ENCODE measurements at regions not wholly inside any gene's neighbourhood (a gene's known extent, or its start where the extent isn't known, plus 50 kb on each side); places are given as distances from the start of the nearest gene placed in this dataset.
"Not testable (repeated sequence)": the region's sequence is repeated elsewhere in the genome, so short reads cannot be mapped to it uniquely, and the experiment has no call there.

DNA sequence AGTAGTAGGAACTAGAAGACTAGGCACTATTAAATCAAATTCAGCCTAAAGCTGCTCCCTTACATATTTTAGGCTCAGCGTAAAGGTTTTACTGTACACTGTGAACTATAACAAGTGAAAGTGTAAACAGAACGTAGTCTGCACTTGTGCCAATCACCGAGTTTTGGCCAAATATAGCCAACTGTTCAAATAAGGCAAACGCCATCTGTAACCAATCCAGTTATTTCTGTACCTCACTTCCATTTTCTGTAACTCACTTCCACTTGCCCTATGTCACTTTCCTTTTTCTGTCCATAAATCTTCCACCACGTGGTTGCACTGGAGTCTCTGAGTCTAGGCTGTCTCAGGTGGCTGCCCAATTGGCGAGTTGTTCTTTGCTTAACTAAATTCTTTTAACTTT is 2132.2 kb downstream of the LRRC4C start:
- in situ Hi-C loops (cut with HindIII; ENCODE audit: low sequenced_read_pairs) = no loop called here
- no peak for DNase-seq (ENCODE audit: low spot score)

DNA sequence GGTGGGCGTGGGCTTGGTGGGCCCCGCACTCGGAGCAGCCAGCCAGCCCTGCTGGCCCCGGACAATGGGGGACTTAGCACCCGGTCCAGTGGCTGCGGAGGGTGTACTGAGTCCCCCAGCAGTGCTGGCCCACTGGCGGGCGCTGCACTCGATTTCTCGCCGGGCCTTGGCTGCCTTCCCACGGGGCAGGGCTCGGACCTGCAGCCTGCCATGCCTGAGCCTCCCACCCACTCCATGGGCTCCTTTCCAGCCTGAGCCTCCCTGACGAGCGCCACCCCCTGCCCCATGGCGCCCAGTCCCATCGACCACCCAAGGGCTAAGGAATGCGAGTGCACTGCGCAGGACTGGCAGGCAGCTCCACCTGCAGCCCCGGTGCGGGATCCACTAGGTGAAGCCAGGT is 2147.6 kb downstream of the LRRC4C start:
- DNase-seq (ENCODE audit: low spot score); in situ Hi-C loops (cut with HindIII; ENCODE audit: low sequenced_read_pairs): not testable (repeated sequence)

DNA sequence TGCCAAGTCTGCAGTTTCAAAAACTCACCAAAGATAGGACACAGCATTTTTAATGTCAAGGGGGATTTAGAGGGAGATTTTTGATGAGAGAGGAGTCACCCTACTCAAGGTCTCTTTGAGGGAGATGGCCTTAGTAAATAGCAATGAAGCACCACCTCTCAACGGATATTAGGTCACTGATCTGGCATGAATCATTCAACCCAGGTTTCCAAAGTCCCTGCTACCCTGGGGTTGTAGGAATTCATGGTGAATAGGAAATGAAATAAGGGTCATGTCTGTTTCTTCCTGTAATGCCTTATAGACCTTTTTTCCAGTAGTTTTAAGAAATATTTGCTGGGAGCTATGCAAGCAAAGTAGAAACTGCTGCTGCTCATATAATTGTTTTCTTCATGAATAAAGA is 2154.9 kb downstream of the LRRC4C start:
- in situ Hi-C loops (cut with HindIII; ENCODE audit: low sequenced_read_pairs) = no loop called here
- no peak for DNase-seq (ENCODE audit: low spot score)

- no peak for DNase-seq (ENCODE audit: low spot score)
- in situ Hi-C loops (cut with HindIII; ENCODE audit: low sequenced_read_pairs) = no loop called here
Observed at GRCh38 chr11:39294648-39295047, 2164.8 kb downstream of the LRRC4C start.

DNA sequence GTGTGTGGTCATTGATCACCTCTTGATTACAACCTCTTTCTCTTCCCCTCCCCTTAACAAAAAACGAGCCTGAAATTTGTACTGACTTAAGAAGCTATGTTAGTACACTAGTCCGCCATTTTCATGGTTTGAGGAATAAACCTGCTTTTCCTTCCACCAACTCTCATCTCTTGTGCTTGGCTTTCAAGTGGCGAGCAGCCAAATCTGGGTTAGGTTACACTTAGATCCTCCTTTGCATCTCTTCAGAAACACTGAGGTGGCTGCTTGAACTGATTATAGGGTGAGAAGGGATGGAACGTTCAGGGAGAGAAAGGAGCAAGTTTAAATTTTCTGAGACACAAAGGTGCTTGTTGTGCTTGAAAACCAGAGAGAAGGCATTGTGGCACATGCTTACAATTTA is 2171.4 kb downstream of the LRRC4C start:
- no peak for DNase-seq (ENCODE audit: low spot score)
- in situ Hi-C loops (cut with HindIII; ENCODE audit: low sequenced_read_pairs) = no loop called here

DNA sequence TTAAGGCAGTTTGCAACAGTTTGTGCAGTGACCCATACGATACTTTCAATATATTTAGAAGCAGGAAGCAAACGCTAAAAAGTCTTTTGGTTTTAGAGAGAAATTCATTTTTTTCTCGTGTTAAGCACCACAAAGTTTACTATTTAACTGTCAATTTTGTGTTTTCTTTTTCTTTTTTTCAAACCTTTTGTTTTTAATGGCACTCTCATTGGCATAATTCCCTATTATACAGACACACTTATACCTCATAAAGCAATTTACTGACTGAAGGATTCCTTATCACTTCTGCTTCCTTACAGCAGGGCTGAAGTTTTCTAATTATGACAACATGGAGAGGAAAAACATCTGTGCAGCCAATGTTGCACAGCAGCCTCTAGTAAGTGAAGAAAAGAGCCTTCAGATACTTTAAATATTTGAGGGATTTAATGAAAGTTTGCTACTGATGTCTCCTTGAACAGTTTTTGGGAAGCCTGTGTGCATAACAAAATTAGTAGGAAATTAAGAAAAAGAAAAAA is 2191.2 kb downstream of the LRRC4C start:
- in situ Hi-C loops (cut with HindIII; ENCODE audit: low sequenced_read_pairs) = no loop called here

GRCh38 chr11:39255648-39256047 is 2203.8 kb downstream of the LRRC4C start:
- in situ Hi-C loops (cut with HindIII; ENCODE audit: low sequenced_read_pairs) = no loop called here

More for the DNA sequence above, 2191.2 kb downstream of the LRRC4C start:
- DNase-seq (ENCODE audit: low spot score) = no peak

DNA sequence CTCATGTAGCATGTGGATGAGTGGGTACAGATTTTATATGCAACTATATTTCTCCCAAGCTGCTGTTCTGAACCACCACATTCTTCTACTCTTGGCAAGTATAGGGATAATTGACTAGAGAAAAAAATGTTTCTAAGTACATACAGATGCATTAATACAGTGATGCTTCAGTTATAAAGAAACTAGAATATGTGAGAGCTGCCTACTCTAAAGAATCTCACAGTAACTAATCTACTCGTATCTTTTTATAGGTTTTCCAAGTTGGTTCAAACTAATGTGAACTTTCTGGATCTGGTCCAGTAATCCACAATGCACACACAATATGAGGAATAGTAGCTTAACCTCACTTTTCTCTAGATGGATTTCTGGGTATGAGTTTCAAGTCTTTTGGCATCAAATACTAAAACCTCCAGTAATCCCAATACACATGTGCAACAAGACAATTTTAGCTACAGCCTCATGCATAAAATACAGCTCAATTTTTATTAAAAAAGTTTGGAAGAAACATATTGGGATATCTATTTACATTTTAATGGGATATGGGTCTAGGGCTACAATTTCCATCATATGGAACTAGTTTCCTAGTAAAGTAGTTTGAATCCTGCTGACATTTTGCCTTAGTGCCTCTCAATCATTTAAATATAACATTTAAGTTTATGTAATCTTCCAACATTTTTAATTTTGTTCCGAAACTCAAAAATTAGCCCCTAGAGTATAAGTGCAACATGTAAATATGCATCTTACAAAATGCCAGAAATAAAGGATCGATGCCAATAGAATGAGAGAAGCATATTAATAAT is 2209.7 kb downstream of the LRRC4C start:
- DNase-seq (ENCODE audit: low spot score) = no peak
- in situ Hi-C loops (cut with HindIII; ENCODE audit: low sequenced_read_pairs) = no loop called here

More at GRCh38 chr11:39255648-39256047, 2203.8 kb downstream of the LRRC4C start:
- no peak for DNase-seq (ENCODE audit: low spot score)

DNA sequence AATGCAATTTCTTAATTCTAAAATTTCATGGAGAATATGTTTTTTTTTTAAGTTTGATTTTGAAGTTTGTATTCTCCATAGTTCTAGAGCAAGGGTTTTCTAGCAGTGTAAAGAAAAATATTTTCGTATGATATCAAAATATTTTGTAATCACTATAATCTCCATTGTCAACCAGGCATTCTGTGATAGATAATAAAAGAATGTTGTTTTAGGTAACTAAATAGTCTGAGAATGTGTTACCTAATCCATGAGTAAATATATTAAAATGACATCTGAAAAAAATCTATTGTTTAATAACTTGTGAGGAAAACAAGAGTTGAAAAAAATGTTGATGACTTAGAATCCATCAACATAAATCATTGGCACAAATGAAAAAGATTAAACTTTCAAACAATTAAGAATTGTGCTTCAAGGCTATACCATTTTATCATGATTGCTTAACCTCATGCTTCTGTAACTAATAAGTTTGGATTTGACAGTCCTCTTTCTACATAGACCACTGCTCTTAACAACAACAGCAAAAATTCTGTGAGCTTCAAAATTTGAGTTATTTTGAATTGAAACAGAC is 2211.8 kb downstream of the LRRC4C start:
- in situ Hi-C loops (cut with HindIII; ENCODE audit: low sequenced_read_pairs) = no loop called here

GRCh38 chr11:39239553-39239952 is 2219.9 kb downstream of the LRRC4C start:
- in situ Hi-C loops (cut with HindIII; ENCODE audit: low sequenced_read_pairs) = no loop called here

More for the DNA sequence above, 2211.8 kb downstream of the LRRC4C start:
- no peak for DNase-seq (ENCODE audit: low spot score)

DNA sequence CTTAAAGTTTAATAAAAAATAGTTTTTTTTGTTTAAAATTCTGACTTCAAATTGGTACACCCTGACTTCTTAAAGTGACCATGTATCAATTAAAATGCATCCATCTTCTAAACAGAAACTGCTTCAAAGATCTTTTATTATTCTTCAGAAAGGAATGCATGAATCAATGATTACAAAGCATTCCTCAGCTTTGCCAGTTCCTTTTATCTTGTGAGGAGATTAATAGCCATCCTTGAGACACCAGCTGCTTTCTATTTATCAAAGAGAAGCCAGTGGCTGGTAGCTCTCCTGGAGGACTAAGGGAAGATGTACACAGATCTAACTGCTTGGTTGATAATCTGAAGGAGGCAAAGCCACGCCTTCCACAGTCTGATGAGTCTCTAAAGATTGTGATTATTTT is 2222.5 kb downstream of the LRRC4C start:
- in situ Hi-C loops (cut with HindIII; ENCODE audit: low sequenced_read_pairs) = no loop called here

More at GRCh38 chr11:39239553-39239952, 2219.9 kb downstream of the LRRC4C start:
- DNase-seq (ENCODE audit: low spot score) = no peak

GRCh38 chr11:39221550-39222138 is 2237.8 kb downstream of the LRRC4C start:
- DNase-seq (ENCODE audit: low spot score) = no peak
- in situ Hi-C loops (cut with HindIII; ENCODE audit: low sequenced_read_pairs) = no loop called here

More for the DNA sequence above, 2222.5 kb downstream of the LRRC4C start:
- DNase-seq (ENCODE audit: low spot score) = no peak

DNA sequence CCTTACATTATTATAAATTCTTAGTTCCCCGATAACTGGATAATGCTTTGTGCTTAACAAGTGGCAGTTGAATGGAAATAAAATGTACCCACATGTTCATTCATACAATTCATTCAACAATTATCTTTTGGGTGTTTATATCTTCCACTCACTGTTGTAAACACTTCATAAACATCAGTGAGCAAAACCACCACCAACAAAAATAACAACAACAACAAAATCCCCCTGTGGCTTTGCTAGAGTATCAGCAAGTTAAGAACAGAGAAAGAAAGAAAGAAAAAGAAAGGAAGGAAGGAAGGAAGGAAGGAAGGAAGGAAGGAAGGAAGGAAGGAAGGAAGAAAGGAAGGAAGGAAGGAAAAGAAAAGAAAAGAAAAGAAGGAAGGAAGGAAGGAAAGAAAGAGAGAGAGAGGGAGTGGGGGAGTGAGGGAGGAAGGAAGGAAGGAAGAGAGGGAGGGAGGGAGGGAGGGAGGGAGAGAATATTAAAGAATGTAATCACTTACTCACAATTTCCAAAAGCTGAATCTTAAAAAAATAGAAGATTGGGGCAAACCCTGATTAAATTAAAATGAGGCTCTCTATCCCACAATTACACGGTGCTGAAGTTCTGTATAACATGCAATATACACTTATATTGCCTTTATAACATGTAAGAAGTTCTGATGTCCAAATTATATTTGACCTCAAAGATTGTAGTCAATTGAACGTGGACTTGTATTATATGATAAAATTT is 2238.8 kb downstream of the LRRC4C start:
- in situ Hi-C loops (cut with HindIII; ENCODE audit: low sequenced_read_pairs) = no loop called here
- no peak for DNase-seq (ENCODE audit: low spot score)

DNA sequence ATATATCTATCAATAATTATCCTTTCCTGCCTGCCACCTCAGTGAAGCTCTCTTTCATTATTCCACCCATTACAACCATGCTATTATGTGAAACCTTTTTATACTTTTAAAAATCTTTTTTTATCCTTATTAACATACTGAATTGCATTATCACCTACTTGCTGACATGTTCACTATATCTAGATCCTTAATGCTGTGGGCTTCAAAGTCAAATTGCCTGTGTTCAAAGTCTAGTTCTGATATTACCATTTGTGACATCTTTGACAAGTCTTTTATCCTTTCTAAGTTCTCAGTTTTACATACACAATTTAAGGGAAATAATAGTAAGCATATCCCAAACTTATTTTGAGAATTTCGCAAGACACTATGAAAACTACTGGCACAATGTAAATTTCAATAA is 2239.4 kb downstream of the LRRC4C start:
- DNase-seq (ENCODE audit: low spot score) = no peak
- in situ Hi-C loops (cut with HindIII; ENCODE audit: low sequenced_read_pairs) = no loop called here

DNA sequence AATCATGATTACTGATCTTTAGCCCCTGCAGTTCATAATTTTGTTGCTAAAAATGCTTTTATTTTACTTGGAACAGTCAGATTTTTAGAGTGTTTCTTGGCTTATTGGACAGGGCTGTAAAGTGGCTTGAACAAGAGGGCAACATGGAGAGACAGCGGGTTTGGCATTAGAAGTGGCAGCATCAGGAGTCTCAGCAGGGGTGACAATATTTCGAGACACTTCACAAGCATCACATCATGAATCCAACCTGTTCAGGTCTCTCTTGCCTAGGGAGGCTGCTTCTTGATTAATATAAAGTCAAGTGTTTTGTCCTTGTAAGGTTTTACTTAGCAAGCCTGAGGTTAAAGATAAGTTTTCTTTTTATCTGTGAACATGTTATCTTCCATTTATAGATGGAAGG is 2249.5 kb downstream of the LRRC4C start:
- in situ Hi-C loops (cut with HindIII; ENCODE audit: low sequenced_read_pairs) = no loop called here
- peak; percentile 93 for DNase-seq (ENCODE audit: low spot score)

DNA sequence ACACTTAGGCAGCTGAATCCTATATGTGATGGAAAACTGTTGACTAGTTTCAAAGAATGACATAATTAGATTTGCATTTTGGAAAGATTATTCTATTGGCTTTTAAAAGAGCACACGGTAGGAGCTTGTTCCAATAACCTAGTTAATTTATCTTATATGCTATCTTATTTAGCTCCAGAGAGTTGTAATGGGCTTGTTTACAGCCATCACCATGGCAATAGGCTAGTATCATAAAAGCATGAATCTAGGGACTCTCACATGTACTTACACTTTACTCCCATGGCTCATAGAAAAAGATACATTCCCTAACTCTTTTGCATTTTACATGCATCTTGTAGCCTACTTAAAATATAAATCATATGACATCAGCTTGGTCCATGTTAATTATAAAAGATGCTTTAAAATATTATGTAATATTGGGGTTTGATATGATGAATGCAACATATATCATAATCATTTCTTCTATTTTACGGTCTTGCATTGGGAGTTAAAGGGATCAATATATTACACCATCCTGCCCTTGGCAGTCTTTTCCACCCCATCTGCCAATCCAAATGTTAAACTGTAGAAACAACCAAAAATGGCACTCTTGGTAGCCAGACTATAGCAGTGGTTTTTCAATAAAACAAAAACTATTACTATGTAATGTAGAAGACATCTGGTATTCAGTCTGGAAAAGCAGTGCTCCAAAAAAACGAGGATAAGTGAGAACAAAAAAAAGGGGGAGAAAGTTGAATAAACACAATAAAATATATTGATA is 2254.0 kb downstream of the LRRC4C start:
- no peak for DNase-seq (ENCODE audit: low spot score)
- in situ Hi-C loops (cut with HindIII; ENCODE audit: low sequenced_read_pairs) = no loop called here

DNA sequence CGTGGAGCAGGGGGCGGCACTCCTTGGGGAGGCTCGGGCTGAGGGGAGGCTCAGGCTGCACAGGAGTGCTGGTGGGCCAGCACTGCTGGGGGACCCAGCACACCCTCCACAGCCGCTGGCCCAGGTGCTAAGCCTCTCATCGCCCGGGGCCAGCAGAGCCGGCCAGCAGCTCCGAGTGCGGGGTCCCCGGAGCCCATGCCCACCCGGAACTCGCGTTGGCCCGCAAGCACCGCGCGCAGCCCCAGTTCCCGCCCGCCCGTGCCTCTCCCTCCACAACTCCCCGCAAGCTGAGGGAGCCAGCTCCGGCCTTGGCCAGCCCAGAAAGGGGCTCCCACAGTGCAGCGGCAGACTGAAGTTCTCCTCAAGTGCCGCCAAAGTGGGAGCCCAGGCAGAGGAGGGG is 2266.8 kb downstream of the LRRC4C start:
- no peak for DNase-seq (ENCODE audit: low spot score)
- in situ Hi-C loops (cut with HindIII; ENCODE audit: low sequenced_read_pairs) = no loop called here

- no peak for DNase-seq (ENCODE audit: low spot score)
- in situ Hi-C loops (cut with HindIII; ENCODE audit: low sequenced_read_pairs) = no loop called here
Observed at GRCh38 chr11:39190751-39191150, 2268.7 kb downstream of the LRRC4C start.

GRCh38 chr11:39177678-39178077 is 2281.8 kb downstream of the LRRC4C start:
- DNase-seq (ENCODE audit: low spot score) = no peak
- in situ Hi-C loops (cut with HindIII; ENCODE audit: low sequenced_read_pairs) = no loop called here

Data from G401 (cell line).